AML-193 (cell line): ENCODE measurements at regions not wholly inside any gene's neighbourhood (a gene's known extent, or its start where the extent isn't known, plus 50 kb on each side); places are given as distances from the start of the nearest gene placed in this dataset.
A peak's percentile ranks its signal among the peaks of the same experiment; 100 is the strongest.

ENCODE experiments used
- DNase-seq, 2 experiments: peaks; one replicate each; lab custom pipeline; 2025; lab: John Stamatoyannopoulos, UW

DNA sequence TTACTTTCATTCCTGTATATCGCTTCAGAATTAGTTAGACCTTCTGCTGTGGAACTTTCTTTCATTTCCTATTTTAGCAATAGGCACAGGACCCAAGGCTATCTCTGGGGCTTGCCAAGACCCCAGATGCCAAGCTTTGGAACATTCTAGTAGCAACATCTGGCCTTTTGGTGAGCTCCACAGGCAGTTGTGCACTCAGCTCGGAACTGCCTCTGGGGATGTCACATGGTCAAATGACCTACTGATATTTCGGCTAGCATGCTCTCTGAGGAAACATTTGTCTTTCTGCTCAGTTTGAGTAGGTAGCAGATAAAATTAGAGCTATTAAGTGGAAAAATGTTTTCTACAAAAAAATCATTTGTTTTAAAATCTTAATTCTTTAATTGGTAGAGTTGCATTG, 76.6 kb upstream of the ITGA4 start:
- DNase-seq = no peak

DNA sequence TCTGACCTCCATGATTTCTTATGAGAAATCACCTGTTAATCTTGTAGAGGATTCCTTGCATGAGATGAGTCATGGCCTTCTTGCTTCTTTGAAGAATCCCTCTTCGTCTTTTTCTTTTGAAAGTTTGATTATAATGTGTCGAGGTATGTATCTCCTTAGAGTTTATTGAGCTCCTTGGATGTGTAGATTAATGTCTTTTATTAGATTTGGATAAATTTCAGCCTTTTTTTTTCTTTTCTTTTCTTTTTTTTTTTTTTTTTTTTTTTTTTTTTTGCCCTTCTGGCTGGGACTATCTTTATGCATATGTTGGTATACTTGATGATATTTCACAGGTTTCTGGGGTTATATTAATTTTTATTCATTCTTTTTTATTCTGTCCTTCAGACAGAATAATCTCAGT, 72.3 kb upstream of the ITGA4 start:
- DNase-seq = no peak

DNA sequence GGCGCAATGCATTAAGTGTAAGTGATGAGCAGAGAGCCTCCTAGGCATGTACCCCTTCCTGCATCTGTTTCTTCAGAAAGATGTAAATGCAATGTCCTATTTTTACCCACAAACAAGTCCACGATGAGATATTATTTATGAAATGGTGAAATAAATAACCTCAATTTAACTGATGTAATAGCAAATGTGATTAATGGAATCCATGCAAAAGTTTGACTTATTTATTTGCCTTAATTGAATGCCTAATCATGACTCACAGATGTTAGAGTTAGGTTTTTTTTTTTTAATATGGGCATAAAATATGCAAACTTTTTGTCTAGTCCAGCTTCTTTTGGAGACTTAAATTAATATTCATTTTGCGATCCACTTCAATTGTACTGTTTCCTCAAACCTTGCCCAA, 67.7 kb upstream of the ITGA4 start:
- no peak for DNase-seq

DNA sequence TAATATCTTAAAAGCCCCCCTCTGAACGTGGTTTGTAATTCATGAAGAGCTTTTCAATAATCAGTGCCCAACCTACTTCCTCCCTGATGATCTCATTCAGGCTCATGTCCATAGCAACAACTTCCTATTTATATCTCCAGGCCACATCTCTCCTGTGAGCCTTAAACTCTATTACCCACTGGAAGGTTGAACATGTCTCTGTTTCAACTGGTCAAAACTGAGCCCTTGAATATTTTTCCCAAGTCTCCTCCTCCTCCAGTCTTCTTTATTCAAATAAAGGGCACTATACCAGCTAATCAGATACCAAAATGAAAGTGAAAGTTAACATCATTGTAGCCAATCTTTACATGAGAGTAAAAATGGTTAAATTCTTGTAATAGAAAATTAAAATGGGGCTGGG, 63.7 kb upstream of the ITGA4 start:
- peak; percentile 74 to 90 for DNase-seq

DNA sequence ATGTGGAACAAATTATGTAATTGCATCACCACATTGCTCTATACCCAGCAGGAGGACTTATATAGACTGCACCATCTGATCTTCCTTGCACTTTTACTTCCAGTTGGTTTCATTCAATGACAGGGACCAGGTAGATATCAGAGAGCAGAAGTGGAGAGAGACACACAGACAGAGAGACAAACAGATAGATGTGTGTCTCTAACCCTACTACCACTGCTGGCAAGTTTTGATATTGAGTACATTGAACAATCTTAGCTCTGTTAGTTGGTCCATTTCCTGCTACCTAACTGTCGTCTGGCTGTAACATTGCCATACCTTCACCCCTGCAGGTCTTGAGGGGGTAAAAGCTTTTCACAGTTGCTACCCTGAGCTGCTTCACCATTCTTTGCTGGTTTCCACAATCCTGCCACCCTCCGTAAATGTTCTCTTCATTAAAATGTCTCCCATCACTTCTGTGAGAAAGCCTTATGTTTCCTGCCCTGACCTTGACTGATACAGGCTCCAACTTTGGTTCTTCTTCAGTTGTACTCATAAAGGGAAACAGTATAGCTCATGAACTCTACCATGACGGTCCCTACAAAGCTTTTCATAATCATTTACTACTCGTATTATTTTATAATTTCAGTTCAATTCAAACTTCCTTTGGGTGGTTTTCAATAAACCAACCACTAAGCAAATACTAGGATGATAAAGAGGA, 62.3 kb upstream of the ITGA4 start:
- peak; percentile 33 to 52 for DNase-seq

DNA sequence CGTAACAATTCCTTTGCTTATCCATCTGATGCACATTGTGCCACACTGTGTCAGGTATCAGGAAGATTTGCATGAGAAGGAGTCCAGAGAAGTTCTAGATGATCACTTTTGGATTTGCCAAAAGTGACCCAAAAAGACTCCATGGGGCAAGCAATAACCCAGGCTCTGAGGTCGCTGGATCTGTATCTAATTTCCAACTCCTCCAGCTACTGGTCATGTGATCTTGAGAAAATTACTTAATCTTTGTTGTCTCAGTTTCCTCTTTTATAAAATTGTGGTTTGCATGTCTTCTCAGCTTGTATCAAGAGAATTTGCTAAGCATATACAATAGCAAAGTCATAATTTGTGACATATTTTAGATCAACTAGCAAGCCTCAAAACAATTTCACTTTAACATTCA, 61.3 kb upstream of the ITGA4 start:
- peak; percentile 62 to 73 for DNase-seq

DNA sequence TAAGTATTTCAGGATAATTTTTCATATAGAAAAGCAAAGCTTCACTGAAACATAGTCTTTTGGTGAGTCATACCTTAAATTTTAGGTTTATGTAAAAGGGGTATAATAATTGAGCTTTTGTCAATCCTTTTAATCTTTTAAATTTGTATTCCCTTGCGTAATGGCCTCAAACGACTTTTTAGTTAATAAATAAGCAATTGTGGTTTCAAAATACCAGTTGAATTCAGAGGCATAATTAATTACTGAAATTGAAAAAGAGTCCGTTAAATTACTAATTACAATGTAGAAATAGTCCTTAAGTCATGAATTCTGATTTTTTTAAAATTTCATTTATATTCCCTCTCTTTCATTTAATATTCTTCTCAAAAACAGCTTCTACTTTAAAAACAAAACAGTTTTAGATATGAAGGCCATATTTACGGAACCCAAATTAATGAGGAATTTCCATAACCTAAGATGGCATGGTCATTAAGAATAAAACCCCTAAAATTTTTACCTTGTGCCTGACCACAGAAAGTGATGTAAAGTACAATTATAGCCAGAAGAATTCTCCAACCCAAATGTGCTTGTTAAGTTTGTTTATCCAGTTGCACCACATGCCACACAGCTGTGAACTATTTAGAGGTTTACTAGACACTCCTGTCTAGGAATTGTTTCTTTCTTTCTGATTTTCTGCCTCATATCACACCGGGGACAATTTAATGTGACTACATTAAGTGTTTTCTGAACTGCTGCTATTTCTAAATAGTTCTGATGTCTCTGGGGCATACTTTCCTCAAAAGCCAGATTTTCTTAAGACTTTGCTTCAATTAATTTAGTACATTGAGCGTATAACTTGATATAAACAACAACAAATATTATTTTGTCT, 60.7 kb upstream of the ITGA4 start:
- no peak for DNase-seq

DNA sequence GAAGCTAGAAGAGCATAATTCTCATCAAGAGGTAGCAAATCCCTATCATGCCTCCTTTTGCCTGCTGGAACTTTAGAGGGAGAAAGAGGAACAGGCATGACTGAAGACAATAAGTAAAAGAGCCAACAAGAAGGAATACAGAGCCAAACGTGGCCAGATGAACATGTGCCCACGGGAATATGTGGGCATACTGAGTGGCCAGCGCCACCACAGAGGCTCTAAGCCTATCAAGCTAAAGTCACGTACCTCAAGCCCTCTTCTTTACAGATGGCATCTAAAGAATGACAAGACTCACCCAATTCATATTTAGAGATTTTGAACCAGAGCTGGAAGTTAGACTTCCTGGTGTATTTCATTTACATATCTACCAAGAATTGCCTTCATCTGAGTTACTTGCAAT, 59.9 kb upstream of the ITGA4 start:
- no peak for DNase-seq

DNA sequence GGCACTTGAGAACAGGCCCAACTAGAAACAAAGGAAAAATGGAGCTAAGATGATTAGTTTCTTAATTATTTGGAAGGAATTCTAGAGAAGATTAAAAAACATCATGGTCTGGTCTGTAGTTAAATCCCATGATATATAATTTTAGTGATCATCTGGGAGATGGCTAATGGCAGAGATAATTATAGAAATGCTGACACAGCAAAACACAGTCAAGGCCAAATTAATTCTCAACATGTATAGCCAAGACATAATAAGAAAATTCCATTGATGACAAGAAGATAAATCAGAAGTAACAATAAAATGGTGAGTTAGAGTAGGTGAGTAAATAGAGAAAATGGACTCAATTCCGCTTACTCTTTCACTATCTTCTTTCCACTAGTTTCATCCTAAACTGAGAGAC, 59.2 kb upstream of the ITGA4 start:
- no peak for DNase-seq

DNA sequence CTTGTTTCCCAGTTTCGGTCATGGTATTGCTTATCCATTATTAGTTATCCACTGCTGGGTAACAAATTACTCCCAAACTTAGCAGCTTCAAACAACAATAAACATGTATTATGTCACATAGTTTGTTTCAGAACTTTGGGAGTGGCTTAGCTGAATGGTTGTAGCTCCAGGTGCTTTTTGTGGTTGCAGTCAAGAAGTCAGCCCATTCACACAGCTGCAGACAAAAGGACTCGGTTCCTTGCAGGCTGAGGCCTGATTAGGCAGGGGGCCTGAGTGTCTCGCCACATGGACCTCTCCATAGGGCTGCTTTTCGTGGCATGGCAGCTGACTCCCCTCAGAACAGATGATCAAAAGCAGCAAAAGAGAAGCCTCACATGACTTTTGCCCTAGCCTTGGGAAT, 58.2 kb upstream of the ITGA4 start:
- no peak for DNase-seq

DNA sequence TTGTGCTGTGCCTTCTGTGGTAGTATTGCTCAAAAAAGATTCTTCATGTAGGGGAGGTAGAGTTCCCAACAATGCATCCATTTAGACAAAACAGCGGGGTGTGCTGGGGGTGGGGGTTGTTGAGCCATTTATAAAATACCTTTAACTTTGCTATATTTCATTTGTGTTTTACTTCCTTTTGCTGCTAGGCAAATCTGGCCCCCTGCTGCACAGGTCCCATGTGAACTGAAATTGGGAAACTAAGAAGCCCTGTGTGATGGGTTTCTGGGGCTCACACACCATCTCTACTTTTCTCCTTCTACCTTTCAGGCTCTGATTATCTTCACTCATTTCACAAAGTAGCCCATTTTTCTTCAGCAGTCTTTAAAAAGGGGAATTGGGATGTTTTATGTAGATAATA, 52.7 kb upstream of the ITGA4 start:
- DNase-seq = no peak

DNA sequence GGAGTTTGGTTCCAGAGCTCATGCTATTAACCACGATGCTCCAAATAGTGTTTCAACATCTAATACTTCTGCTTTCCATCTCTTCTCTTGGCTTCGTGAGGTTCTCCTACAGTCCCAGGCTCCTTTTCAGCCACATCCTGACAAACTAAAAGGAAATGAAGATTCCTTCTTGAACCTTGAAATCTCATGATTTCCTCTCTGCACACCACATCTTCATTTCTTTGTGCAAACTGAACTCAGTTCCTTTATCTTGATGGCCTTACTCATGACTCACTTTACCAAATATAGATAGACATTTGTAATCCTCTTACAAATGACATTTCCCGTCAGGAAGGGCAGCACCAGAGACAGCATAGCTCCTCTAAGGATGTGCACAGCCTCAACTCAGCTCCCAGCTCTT, 50.0 kb upstream of the ITGA4 start:
- DNase-seq = peak; percentile 87 to 94
